HepG2 (cell line): ENCODE measurements at regions not wholly inside any gene's neighbourhood (a gene's known extent, or its start where the extent isn't known, plus 50 kb on each side); places are given as distances from the start of the nearest gene placed in this dataset.

Experiments used
- ATAC-seq: fragments of 200-7000 bp; cut with Tn5 transposase; 3 replicates; pipeline ENCODE4 v1.9.1; 2020; ENCODE audit warnings: mild to moderate bottlenecking, moderate library complexity
- BruUV-seq: library from RNA; stranded (reverse); fragments of 400-500 nt; replicated peaks from 2 replicates; lab custom pipeline; 2021; lab: Mats Ljungman, UMichigan
- CTCF ChIA-PET: fragments of 300-600 bp; formaldehyde crosslinking; extraction: SDS; loops from one replicate; lab custom pipeline; 2021; ENCODE audit warnings: low total read pairs, inconsistent platforms, low intra/inter-chr PET ratio; lab: Yijun Ruan, JAX
- POLR2A ChIA-PET: fragments of 350-600 bp; sonication (Branson Sonifier 250); formaldehyde crosslinking; loops from one replicate; lab custom pipeline; 2020; ENCODE audit warnings: antibody characterized with exemption, inconsistent platforms; lab: Yijun Ruan, JAX
- DNase-seq: peaks from one replicate; pipeline ENCODE4 v3.0.0-alpha.2; 2015; ENCODE audit warnings: low spot score
- FAIRE-seq: peaks from 3 replicates; lab custom pipeline; 2011; peaks lifted over from hg19 to GRCh38; lab: Jason Lieb, UNC
- H2AFZ ChIP-seq: one replicate; pipeline ENCODE4 v1.6.1; 2011; ENCODE audit warnings: low read length, inconsistent platforms
- H3K27ac ChIP-seq: fragments of 300-600 bp; 3 replicates; pipeline ENCODE4 v1.8.0; 2011; ENCODE audit warnings: mixed run types, mild to moderate bottlenecking, mixed read lengths, low read length, inconsistent platforms; ENCODE audit not compliant: insufficient read depth; ENCODE audit errors: extremely low read length
- H3K27me3 ChIP-seq, 2 experiments: fragments of 200-600 bp in 1 of 2; 2 replicates in 1 of 2; 3 replicates in 1 of 2; pipeline versions ENCODE4 v1.6.0 to v1.8.0; 2011; ENCODE audit warnings: low read length in 2 of 2, mild to moderate bottlenecking in 2 of 2, moderate library complexity in 2 of 2, inconsistent platforms in 1 of 2; ENCODE audit not compliant: insufficient read depth in 2 of 2, control insufficient read depth in 1 of 2
- H3K36me3 ChIP-seq, 2 experiments: fragments of 200-600 bp in 1 of 2; replicated peaks in 1 of 2; 2 replicates in 1 of 2; 3 replicates in 1 of 2; pipeline versions ENCODE4 v1.5.1 to v1.8.0; 2011; ENCODE audit warnings: low read length in 2 of 2, inconsistent platforms in 1 of 2; ENCODE audit not compliant: insufficient read depth in 2 of 2, control insufficient read depth in 1 of 2
- H3K4me1 ChIP-seq: 2 replicates; pipeline ENCODE4 v1.5.1; 2012; ENCODE audit warnings: low read length, inconsistent platforms; ENCODE audit not compliant: insufficient read depth
- H3K4me2 ChIP-seq: 2 replicates; pipeline ENCODE4 v1.6.0; 2011; ENCODE audit warnings: low read depth, low read length, inconsistent platforms
- H3K4me3 ChIP-seq, 3 experiments: fragments of 200-600 bp in 1 of 3; sonication (generic), shearing (Covaris generic) in 1 of 3; replicated peaks in 1 of 3; 2 replicates each; pipeline ENCODE4 v1.5.1; 2011 to 2016; ENCODE audit warnings: low read length in 3 of 3, inconsistent platforms in 2 of 3, low read depth in 2 of 3, mild to moderate bottlenecking in 2 of 3, control low read depth in 1 of 3, mixed read lengths in 1 of 3; ENCODE audit not compliant: insufficient read depth in 1 of 3
- H3K79me2 ChIP-seq: one replicate; pipeline ENCODE4 v1.6.1; 2011; ENCODE audit warnings: low read length, inconsistent platforms; ENCODE audit not compliant: insufficient read depth
- H3K9ac ChIP-seq: 2 replicates; pipeline ENCODE4 v1.6.0; 2011; ENCODE audit warnings: mild to moderate bottlenecking, low read depth, low read length, inconsistent platforms; ENCODE audit not compliant: insufficient read depth
- H3K9me3 ChIP-seq: 2 replicates; pipeline ENCODE4 v1.5.1; 2012; ENCODE audit warnings: mild to moderate bottlenecking, low read length
- H4K20me1 ChIP-seq: 2 replicates; pipeline ENCODE4 v1.6.0; 2011; ENCODE audit warnings: inconsistent platforms, mild to moderate bottlenecking, low read length, moderate library complexity; ENCODE audit not compliant: insufficient read depth
- ARID4A ChIP-seq: sonication (generic); formaldehyde crosslinking; IDR thresholded peaks from 2 replicates; pipeline ENCODE4 v1.5.0; 2020; ENCODE audit warnings: mild to moderate bottlenecking, missing genetic modification reagents, borderline replicate concordance
- CENPX ChIP-seq: sonication (generic); formaldehyde crosslinking; IDR thresholded peaks from 2 replicates; pipeline ENCODE4 v1.9.0; 2021; ENCODE audit warnings: mild to moderate bottlenecking, missing genetic modification reagents, moderate library complexity
- DR1 ChIP-seq: sonication (generic); formaldehyde crosslinking; IDR thresholded peaks from 2 replicates; pipeline ENCODE4 v1.8.0; 2021; ENCODE audit warnings: mild to moderate bottlenecking, missing genetic modification reagents, inconsistent platforms
- HNF1A ChIP-seq, 2 experiments: sonication (generic) in 1 of 2; formaldehyde crosslinking in 1 of 2; IDR thresholded peaks; 2 replicates each; pipeline versions ENCODE4 v1.4.0 to v1.6.1; 2016 to 2020; ENCODE audit warnings: borderline replicate concordance in 1 of 2, low read depth in 1 of 2, mild to moderate bottlenecking in 1 of 2, missing genetic modification reagents in 1 of 2
- NFKB2 ChIP-seq: sonication (generic); formaldehyde crosslinking; IDR thresholded peaks from 2 replicates; pipeline ENCODE4 v1.4.0; 2020; ENCODE audit warnings: missing genetic modification reagents, borderline replicate concordance
- REPIN1 ChIP-seq: sonication (generic); formaldehyde crosslinking; IDR thresholded peaks from 2 replicates; pipeline ENCODE4 v1.8.0; 2022; ENCODE audit warnings: missing genetic modification reagents, low read depth, mild to moderate bottlenecking, borderline replicate concordance
- TFDP1 ChIP-seq: IDR thresholded peaks from 2 replicates; pipeline ENCODE4 v1.6.1; 2016; ENCODE audit warnings: missing compliant biosample characterization, missing genetic modification reagents, borderline replicate concordance
- ZBTB21 ChIP-seq: sonication (generic); formaldehyde crosslinking; IDR thresholded peaks from 2 replicates; pipeline ENCODE4 v1.4.0; 2020; ENCODE audit warnings: missing genetic modification reagents
- ZKSCAN1 ChIP-seq: fragments of 150-350 bp; IDR thresholded peaks from 2 replicates; pipeline ENCODE4 v1.6.1; 2014; ENCODE audit warnings: low read length
- ZMAT5 ChIP-seq: sonication (generic); formaldehyde crosslinking; IDR thresholded peaks from 2 replicates; pipeline ENCODE4 v1.5.0; 2020; ENCODE audit warnings: mild to moderate bottlenecking, low read depth, missing genetic modification reagents, borderline replicate concordance
- ZNF629 ChIP-seq: sonication (generic); formaldehyde crosslinking; conservative IDR thresholded peaks from 2 replicates; pipeline ENCODE4 v1.5.0; 2020; ENCODE audit warnings: missing genetic modification reagents
- ZNF660 ChIP-seq: sonication (generic); formaldehyde crosslinking; IDR thresholded peaks from 2 replicates; pipeline ENCODE4 v1.5.1; 2020; ENCODE audit warnings: mild to moderate bottlenecking, low read depth, missing genetic modification reagents, borderline replicate concordance
- in situ Hi-C: cut with HindIII; loops from 2 replicates; pipeline ENCODE4 v1.10.0; 2017; ENCODE audit warnings: low pct_unique_long_range_greater_than_20kb; ENCODE audit not compliant: extremely low pct_ligation_motif_present
- intact Hi-C: fragments of 100-400 bp; cut with micrococcal nuclease; formaldehyde crosslinking; loops from one replicate; pipeline ENCODE4 v1.10.0; 2022; ENCODE audit not compliant: unreplicated experiment

- TF ChIP-seq ARID4A (CRISPR knock-in tag) = no peak
Observed at GRCh38 chr2:62576276-62576939, 70.4 kb upstream of the TMEM17 start (continued).

GRCh38 chr2:62573936-62574335, 67.9 kb upstream of the TMEM17 start:
- no peak for ATAC-seq
- Histone ChIP-seq H3K79me2 (no peaks in the 10 kb centered on the region), H3K27me3 (no peaks in the 10 kb centered on the region), H2AFZ (no peak overlapping the region), H3K4me1 (peaks cover 95% of the 10 kb centered on the region), H3K27ac (no peak overlapping the region), H3K36me3 (no peaks in the 10 kb centered on the region), H4K20me1 (no peaks in the 10 kb centered on the region), H3K4me2 (no peak overlapping the region), H3K9me3 (no peaks in the 10 kb centered on the region), H3K4me3 (no peak overlapping the region), H3K9ac (no peak overlapping the region)
- in situ Hi-C loops = loop anchor here (5.0 kb wide), 2 partner anchors 117 to 133 kb away; partner anchors contain the start of gene EHBP1
- ChIA-PET POLR2A (no interaction called here), CTCF (no interaction called here)
- no peak for DNase-seq
- no peak for FAIRE-seq
- no TSS peak for BruUV-seq
- intact Hi-C loops = no loop called here
- TF ChIP-seq ZNF629 (no peak), REPIN1 (CRISPR knock-in tag) (no peak), DR1 (CRISPR knock-in tag) (no peak), ZNF660 (CRISPR knock-in tag) (no peak), ZKSCAN1 (no peak), ZBTB21 (CRISPR knock-in tag) (no peak), NFKB2 (CRISPR knock-in tag) (no peak), CENPX (CRISPR knock-in tag) (no peak), HNF1A (IDR thresholded peaks at IDR 0.05; ENCODE audit: low read depth) (no peak), HNF1A (CRISPR knock-in tag; IDR thresholded peaks at IDR 0.05; ENCODE audit: borderline replicate concordance) (no peak), TFDP1 (CRISPR knock-in tag) (no peak), ZMAT5 (CRISPR knock-in tag) (no peak)
